GM12878 (cell line): ENCODE measurements at regions not wholly inside any gene's neighbourhood (a gene's known extent, or its start where the extent isn't known, plus 50 kb on each side); places are given as distances from the start of the nearest gene placed in this dataset.

Source experiments
- BHLHE40 ChIP-seq, 2 experiments: fragments of 450-650 bp in 1 of 2; IDR thresholded peaks; 2 replicates each; pipeline ENCODE4 v1.6.1; 2011 to 2017; ENCODE audit warnings: low read depth in 2 of 2, borderline replicate concordance in 1 of 2, improper control_type of control experiment in 1 of 2, low read length in 1 of 2, mild to moderate bottlenecking in 1 of 2
- CHD2 ChIP-seq: IDR thresholded peaks from 2 replicates; pipeline ENCODE4 v1.6.1; 2011; ENCODE audit warnings: low read depth, low read length, improper control_type of control experiment, borderline replicate concordance
- DPF2 ChIP-seq: fragments of 450-650 bp; IDR thresholded peaks from 2 replicates; pipeline ENCODE4 v1.6.1; 2017; ENCODE audit warnings: mild to moderate bottlenecking
- HDGF ChIP-seq: fragments of 450-650 bp; IDR thresholded peaks from 2 replicates; pipeline ENCODE4 v1.6.1; 2016; ENCODE audit warnings: antibody characterized with exemption
- MXI1 ChIP-seq: fragments of 150-350 bp; IDR thresholded peaks from 2 replicates; pipeline ENCODE4 v1.6.1; 2011; ENCODE audit warnings: low read depth, mild to moderate bottlenecking, inconsistent platforms, low read length, improper control_type of control experiment
- SIN3A ChIP-seq: IDR thresholded peaks from 2 replicates; pipeline ENCODE4 v1.6.1; 2012; ENCODE audit warnings: low read depth, low read length, improper control_type of control experiment
- SIX5 ChIP-seq: IDR thresholded peaks from 2 replicates; pipeline ENCODE4 v1.6.1; 2011; ENCODE audit warnings: mild to moderate bottlenecking, low read depth, low read length, moderate library complexity; ENCODE audit not compliant: severe bottlenecking
- TAF1 ChIP-seq: IDR thresholded peaks from 2 replicates; pipeline ENCODE4 v1.6.1; 2011; ENCODE audit warnings: mild to moderate bottlenecking, low read depth, low read length, borderline replicate concordance
- TCF12 ChIP-seq: IDR thresholded peaks from 2 replicates; pipeline ENCODE4 v1.6.1; 2011; ENCODE audit warnings: low read depth, mild to moderate bottlenecking, low read length
- TF ChIP-seq, protein P1 (sequence below): IDR thresholded peaks from 2 replicates; pipeline ENCODE4 v1.6.1; 2012; ENCODE audit warnings: low read depth, low read length, improper control_type of control experiment
- TF ChIP-seq, protein P2 (sequence below): fragments of 150-350 bp; IDR thresholded peaks from 2 replicates; pipeline ENCODE4 v1.6.1; 2016; ENCODE audit warnings: low read depth, low read length

DNA sequence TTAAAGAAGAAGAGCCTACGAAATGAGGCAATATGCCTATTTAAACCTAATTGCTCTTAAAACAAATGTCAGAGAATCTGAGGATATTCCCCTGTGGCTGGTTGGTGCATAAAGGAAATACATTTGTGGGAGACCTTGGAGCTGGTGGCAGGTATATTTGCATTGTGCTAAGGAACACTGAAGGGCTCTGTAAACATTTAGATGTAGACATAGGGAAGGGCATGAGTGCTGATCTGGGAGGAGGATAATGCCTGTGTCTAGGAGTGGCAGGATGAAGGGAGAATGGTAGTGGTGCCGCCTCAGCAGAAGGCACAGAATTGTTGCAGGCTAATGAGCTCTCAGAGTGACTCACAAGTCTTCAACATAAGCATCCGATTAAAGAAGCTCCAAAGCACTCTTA lies 85.8 kb downstream of the CD164 start:
- TF ChIP-seq HDGF (no peak), TAF1 (no peak), TCF12 (no peak), SIX5 (no peak), DPF2 (no peak), MXI1 (no peak), BHLHE40 (IDR thresholded peaks at IDR 0.05; ENCODE audit: borderline replicate concordance in 1 of 2, low read depth in 2 of 2, low read length in 1 of 2) (no peak), CHD2 (no peak), SIN3A (no peak)
- TF ChIP-seq, protein P1, sequence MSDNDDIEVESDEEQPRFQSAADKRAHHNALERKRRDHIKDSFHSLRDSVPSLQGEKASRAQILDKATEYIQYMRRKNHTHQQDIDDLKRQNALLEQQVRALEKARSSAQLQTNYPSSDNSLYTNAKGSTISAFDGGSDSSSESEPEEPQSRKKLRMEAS: no peak
- TF ChIP-seq, protein P2, sequence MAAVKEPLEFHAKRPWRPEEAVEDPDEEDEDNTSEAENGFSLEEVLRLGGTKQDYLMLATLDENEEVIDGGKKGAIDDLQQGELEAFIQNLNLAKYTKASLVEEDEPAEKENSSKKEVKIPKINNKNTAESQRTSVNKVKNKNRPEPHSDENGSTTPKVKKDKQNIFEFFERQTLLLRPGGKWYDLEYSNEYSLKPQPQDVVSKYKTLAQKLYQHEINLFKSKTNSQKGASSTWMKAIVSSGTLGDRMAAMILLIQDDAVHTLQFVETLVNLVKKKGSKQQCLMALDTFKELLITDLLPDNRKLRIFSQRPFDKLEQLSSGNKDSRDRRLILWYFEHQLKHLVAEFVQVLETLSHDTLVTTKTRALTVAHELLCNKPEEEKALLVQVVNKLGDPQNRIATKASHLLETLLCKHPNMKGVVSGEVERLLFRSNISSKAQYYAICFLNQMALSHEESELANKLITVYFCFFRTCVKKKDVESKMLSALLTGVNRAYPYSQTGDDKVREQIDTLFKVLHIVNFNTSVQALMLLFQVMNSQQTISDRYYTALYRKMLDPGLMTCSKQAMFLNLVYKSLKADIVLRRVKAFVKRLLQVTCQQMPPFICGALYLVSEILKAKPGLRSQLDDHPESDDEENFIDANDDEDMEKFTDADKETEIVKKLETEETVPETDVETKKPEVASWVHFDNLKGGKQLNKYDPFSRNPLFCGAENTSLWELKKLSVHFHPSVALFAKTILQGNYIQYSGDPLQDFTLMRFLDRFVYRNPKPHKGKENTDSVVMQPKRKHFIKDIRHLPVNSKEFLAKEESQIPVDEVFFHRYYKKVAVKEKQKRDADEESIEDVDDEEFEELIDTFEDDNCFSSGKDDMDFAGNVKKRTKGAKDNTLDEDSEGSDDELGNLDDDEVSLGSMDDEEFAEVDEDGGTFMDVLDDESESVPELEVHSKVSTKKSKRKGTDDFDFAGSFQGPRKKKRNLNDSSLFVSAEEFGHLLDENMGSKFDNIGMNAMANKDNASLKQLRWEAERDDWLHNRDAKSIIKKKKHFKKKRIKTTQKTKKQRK: no peak
